Renal cortical epithelial cell (primary cell): ENCODE measurements at regions not wholly inside any gene's neighbourhood (a gene's known extent, or its start where the extent isn't known, plus 50 kb on each side); places are given as distances from the start of the nearest gene placed in this dataset.
"Not testable (repeated sequence)": the region's sequence is repeated elsewhere in the genome, so short reads cannot be mapped to it uniquely, and the experiment has no call there.

Experiments
- DNase-seq: peaks from one replicate; pipeline ENCODE4 v3.0.0-alpha.2; 2011; ENCODE audit warnings: low read depth

DNA sequence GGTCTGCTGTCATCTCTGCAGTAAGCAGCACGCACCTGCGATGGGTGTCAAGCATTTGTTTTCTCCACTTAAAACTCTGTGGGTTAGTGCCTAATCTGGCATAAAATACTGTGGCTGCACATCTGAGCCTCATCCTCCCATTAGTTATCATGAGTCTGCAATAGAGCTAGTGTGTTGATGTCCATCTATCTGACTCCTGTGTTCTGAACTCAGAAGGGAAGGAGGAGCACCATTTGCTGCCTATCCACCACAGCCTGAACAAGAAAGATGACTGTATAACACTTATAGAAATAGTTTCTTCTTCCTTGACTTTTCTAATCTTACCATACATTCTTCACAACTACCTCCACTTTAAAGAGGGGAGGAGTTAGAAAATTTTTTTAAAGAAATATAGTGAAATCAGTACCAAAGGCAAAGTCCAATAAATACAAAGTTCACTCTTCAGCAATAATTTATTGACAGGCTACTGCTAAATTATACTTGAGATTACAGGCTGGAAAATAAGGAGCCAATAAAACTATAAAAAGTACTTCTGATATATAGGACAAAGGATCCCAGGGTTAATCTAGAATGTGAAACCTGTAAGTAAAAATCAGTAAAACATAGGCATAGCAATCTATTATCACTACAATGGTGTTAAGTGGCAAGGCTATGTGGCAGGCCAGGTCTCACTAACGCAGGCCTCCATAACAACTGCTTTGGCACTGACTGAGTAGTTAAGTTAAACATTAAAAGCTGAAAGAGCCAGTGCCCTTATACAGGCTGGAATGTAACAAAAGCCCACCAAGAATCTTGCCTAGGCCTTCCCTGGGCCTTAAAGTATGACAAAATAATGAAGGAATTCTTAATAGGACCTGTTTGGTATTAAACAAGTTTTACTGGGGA is 70.2 kb downstream of the LGALS9C start:
- DNase-seq, result not testable (repeated sequence)

DNA sequence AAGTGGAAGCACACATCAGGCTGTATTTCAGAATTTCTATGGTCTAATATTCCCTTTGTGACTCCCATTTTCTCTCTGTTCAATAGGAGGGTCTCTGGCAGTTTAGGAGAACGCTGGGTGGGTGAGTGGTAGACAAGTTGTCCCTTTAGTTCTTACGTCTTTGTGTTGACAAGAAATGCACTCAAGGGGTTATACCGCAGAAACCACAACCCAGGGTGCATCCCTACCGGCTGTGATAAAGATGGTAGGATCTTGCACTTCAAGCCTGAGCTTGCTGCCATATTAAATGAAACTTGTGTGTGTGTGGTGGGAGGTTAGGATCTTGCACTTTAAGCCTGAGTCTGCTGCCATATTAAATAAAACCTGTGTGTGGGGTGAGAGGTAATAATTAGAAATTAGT is 80.5 kb downstream of the LGALS9C start:
- DNase-seq, result not testable (repeated sequence)

DNA sequence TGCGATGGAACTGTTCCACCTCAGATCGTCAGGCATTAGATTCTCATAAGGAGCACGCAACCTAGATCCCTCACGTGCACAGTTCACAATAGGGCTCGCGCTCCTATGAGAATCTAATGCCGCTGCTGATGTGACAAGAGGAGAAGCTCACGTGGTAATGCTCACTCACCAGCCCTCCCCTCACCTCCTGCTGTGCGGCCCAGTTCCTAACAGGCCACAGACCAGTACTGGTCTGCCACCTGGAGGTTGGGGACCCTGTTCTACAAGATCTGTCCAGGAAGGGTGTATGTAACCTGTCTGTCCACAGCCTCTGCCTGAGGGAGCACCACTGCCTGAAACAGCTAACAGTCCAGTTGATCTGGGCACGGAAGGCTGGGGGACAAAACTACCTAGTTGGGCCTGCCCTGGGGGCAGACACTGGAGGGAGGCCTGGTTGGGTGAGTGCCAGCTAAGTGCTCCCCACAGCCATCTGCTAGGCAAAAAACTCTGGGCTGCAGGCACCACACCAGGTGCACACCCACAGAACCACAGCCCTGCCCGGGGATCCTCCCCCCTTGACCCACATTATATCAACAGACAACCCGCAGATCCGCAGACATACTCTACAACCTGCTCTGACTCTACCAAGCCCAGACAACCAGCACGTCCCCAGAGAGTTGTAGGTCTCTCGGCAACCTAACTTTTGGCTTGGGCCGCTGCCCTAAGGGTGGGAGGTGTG is 80.7 kb downstream of the TBC1D28 start:
- DNase-seq, result not testable (repeated sequence)

- DNase-seq, result peak; percentile 9
These were observed 80.1 kb downstream of the TBC1D28 start for GRCh38 chr17:18564099-18564448.

GRCh38 chr17:18568108-18568995 is 75.8 kb downstream of the TBC1D28 start:
- not testable (repeated sequence) for DNase-seq

DNA sequence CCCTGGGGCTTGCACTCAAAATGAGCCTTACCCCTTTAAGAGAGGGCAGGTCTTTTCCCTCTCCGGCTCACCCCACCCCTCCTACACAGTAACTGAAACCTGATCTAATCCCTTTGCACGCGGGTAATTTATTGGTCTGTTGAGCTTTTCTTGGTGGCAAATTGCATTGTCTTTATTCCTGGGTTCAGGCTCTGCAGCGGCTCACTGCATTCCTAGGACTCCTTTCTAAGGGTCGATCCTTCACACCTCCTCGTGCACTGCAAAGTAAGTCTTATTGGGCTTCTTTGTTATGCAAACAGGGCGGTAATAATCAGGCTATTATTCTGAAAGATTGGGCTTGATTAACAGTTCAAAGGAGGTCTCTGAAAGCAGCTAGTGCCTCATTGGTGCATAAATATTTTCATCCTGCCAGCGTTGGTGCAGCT is 74.7 kb downstream of the TBC1D28 start:
- DNase-seq, result peak; percentile 60

GRCh38 chr17:18572536-18572935 is 71.7 kb downstream of the TBC1D28 start:
- not testable (repeated sequence) for DNase-seq

DNA sequence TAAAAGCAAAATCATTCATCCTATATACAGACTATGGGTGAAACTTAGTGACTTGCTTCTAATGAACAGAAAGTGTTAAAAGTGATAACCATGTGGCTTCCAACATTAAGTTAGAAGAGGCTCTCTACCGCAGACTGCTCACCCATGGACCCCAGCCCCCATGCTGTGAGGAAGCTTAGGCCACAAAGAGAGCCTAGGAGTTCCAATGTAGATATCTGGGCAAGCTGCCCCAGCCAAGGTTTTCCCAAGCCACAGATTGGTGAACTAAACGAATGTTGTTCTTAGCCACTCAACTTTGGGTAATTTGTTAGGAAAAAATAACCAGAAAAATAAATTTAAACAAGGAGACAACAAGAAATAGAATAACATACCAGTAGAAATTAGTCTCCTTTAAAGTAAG is 70.1 kb downstream of the TBC1D28 start:
- DNase-seq, result not testable (repeated sequence)
